Fibroblast of skin of scalp (primary cell): ENCODE measurements at regions not wholly inside any gene's neighbourhood (a gene's known extent, or its start where the extent isn't known, plus 50 kb on each side); places are given as distances from the start of the nearest gene placed in this dataset.

Source experiments
- DNase-seq: peaks from one replicate; pipeline ENCODE4 v3.0.0-alpha.2; 2013

GRCh38 chr14:101004176-101004575 lies 100.7 kb upstream of the RTL1 start:
- DNase-seq: no peak

GRCh38 chr14:101004954-101005353 lies 101.4 kb upstream of the RTL1 start:
- DNase-seq: peak; percentile 39

- DNase-seq: no peak
Measured at GRCh38 chr14:101005447-101005846, 101.9 kb upstream of the RTL1 start.

- no peak for DNase-seq
Measured at GRCh38 chr14:101006008-101006407, 102.5 kb upstream of the RTL1 start.

- DNase-seq: no peak
Measured at GRCh38 chr14:101007004-101007614, 103.6 kb upstream of the RTL1 start.

GRCh38 chr14:101007765-101008164 lies 104.2 kb upstream of the RTL1 start:
- no peak for DNase-seq

- DNase-seq: no peak
Measured at GRCh38 chr14:101008196-101008595, 104.7 kb upstream of the RTL1 start.

- DNase-seq: no peak
Measured at GRCh38 chr14:101008631-101009336, 105.3 kb upstream of the RTL1 start.

- DNase-seq: no peak
Measured at GRCh38 chr14:101009531-101009930, 106.0 kb upstream of the RTL1 start.

GRCh38 chr14:101010293-101010692 lies 106.8 kb upstream of the RTL1 start:
- DNase-seq: no peak

GRCh38 chr14:101010835-101011234 lies 107.3 kb upstream of the RTL1 start:
- DNase-seq: no peak

GRCh38 chr14:101017209-101017608 lies 113.7 kb upstream of the RTL1 start:
- peak; percentile 61 for DNase-seq

- DNase-seq: no peak
Measured at GRCh38 chr14:101017806-101018560, 114.5 kb upstream of the RTL1 start.

- DNase-seq: no peak
Measured at GRCh38 chr14:101018561-101019290, 115.2 kb upstream of the RTL1 start.

- peak; percentile 13 for DNase-seq
Measured at GRCh38 chr14:101019541-101019940, 116.0 kb upstream of the RTL1 start.

GRCh38 chr14:101019990-101020710 lies 116.6 kb upstream of the RTL1 start:
- no peak for DNase-seq

GRCh38 chr14:101020834-101021370 lies 117.4 kb upstream of the RTL1 start:
- no peak for DNase-seq

- peak; percentile 22 for DNase-seq
Measured at GRCh38 chr14:101022121-101022520, 118.6 kb upstream of the RTL1 start.

- no peak for DNase-seq
Measured at GRCh38 chr14:101022916-101023435, 119.5 kb upstream of the RTL1 start.

GRCh38 chr14:101024686-101025085 lies 121.2 kb upstream of the RTL1 start:
- no peak for DNase-seq

GRCh38 chr14:101025131-101025530 lies 121.6 kb upstream of the RTL1 start:
- DNase-seq: no peak

- DNase-seq: no peak
Measured at GRCh38 chr14:101025696-101026095, 122.2 kb upstream of the RTL1 start.
